ENCODE measurements at regions not wholly inside any gene's neighbourhood (a gene's known extent, or its start where the extent isn't known, plus 50 kb on each side); places are given as distances from the start of the nearest gene placed in this dataset.

GRCh38 chrX:125378205-125378604, 58.5 kb downstream of the TEX13C start:
- Histone ChIP-seq H3K27me3 (ENCODE audit: control insufficient read depth, insufficient read depth, low read length) (no peaks in the 10 kb centered on the region), H3K9me3 (ENCODE audit: control insufficient read depth, insufficient read depth, low read length) (no peaks in the 10 kb centered on the region), H3K4me3 (ENCODE audit: low read depth, low read length) (no peak overlapping the region), H3K36me3 (ENCODE audit: control insufficient read depth, insufficient read depth, low read length) (no peaks in the 10 kb centered on the region), H3K4me1 (ENCODE audit: control insufficient read depth, insufficient read depth, low read length) (no peaks in the 10 kb centered on the region), H3K27ac (ENCODE audit: low read depth, low read length) (no peak overlapping the region)
- no CpG with 5 or more reads among the region's 4 CpGs for WGBS (ENCODE audit: insufficient coverage)
- peak in 2 of 6 donors; percentile 2 to 18 for DNase-seq (ENCODE audit: low read depth in 4 of 6, low spot score in 6 of 6)

GRCh38 chrX:125378770-125379169, 59.1 kb downstream of the TEX13C start:
- Histone ChIP-seq H3K27me3 (ENCODE audit: control insufficient read depth, insufficient read depth, low read length) (no peaks in the 10 kb centered on the region), H3K27ac (ENCODE audit: low read depth, low read length) (no peak overlapping the region), H3K4me3 (ENCODE audit: low read depth, low read length) (no peak overlapping the region), H3K36me3 (ENCODE audit: control insufficient read depth, insufficient read depth, low read length) (no peaks in the 10 kb centered on the region), H3K4me1 (ENCODE audit: control insufficient read depth, insufficient read depth, low read length) (no peaks in the 10 kb centered on the region), H3K9me3 (ENCODE audit: control insufficient read depth, insufficient read depth, low read length) (no peaks in the 10 kb centered on the region)
- DNase-seq (ENCODE audit: low read depth in 4 of 6, low spot score in 6 of 6): peak in 1 of 6 donors; percentile 56
- 80% methylated on average over 1 of the region's 3 CpGs for WGBS (ENCODE audit: insufficient coverage)

- Histone ChIP-seq H3K36me3 (ENCODE audit: control insufficient read depth, insufficient read depth, low read length) (no peaks in the 10 kb centered on the region), H3K4me3 (ENCODE audit: low read depth, low read length) (no peak overlapping the region), H3K27ac (ENCODE audit: low read depth, low read length) (no peak overlapping the region), H3K27me3 (ENCODE audit: control insufficient read depth, insufficient read depth, low read length) (no peaks in the 10 kb centered on the region), H3K4me1 (ENCODE audit: control insufficient read depth, insufficient read depth, low read length) (no peaks in the 10 kb centered on the region), H3K9me3 (ENCODE audit: control insufficient read depth, insufficient read depth, low read length) (no peaks in the 10 kb centered on the region)
- no peak for DNase-seq (ENCODE audit: low read depth in 4 of 6, low spot score in 6 of 6)
- WGBS (ENCODE audit: insufficient coverage): 100% methylated on average over 1 of the region's 4 CpGs
Observed at GRCh38 chrX:125382148-125382628, 62.5 kb downstream of the TEX13C start.

- H3K9me3 ChIP-seq (ENCODE audit: control insufficient read depth, insufficient read depth, low read length): no peaks in the 10 kb centered on the region
- no peaks in the 10 kb centered on the region for H3K4me1 ChIP-seq (ENCODE audit: control insufficient read depth, insufficient read depth, low read length)
- H3K27me3 ChIP-seq (ENCODE audit: control insufficient read depth, insufficient read depth, low read length): no peaks in the 10 kb centered on the region
- no CpG with 5 or more reads among the region's 3 CpGs for WGBS (ENCODE audit: insufficient coverage)
- no peak for DNase-seq (ENCODE audit: low read depth in 4 of 6, low spot score in 6 of 6)
- no peak overlapping the region for H3K4me3 ChIP-seq (ENCODE audit: low read depth, low read length)
- no peaks in the 10 kb centered on the region for H3K36me3 ChIP-seq (ENCODE audit: control insufficient read depth, insufficient read depth, low read length)
- H3K27ac ChIP-seq (ENCODE audit: low read depth, low read length): no peak overlapping the region
Observed at GRCh38 chrX:125382889-125383288, 63.2 kb downstream of the TEX13C start.

- Histone ChIP-seq H3K36me3 (ENCODE audit: control insufficient read depth, insufficient read depth, low read length) (no peaks in the 10 kb centered on the region), H3K4me3 (ENCODE audit: low read depth, low read length) (no peak overlapping the region), H3K27ac (ENCODE audit: low read depth, low read length) (no peak overlapping the region), H3K27me3 (ENCODE audit: control insufficient read depth, insufficient read depth, low read length) (no peaks in the 10 kb centered on the region), H3K9me3 (ENCODE audit: control insufficient read depth, insufficient read depth, low read length) (no peaks in the 10 kb centered on the region), H3K4me1 (ENCODE audit: control insufficient read depth, insufficient read depth, low read length) (no peaks in the 10 kb centered on the region)
- WGBS (ENCODE audit: insufficient coverage): no CpG with 5 or more reads among the region's 1 CpG
- peak in 1 of 6 donors; percentile 29 for DNase-seq (ENCODE audit: low read depth in 4 of 6, low spot score in 6 of 6)
Observed at GRCh38 chrX:125384867-125385266, 65.2 kb downstream of the TEX13C start.

- Histone ChIP-seq H3K9me3 (ENCODE audit: control insufficient read depth, insufficient read depth, low read length) (no peaks in the 10 kb centered on the region), H3K27me3 (ENCODE audit: control insufficient read depth, insufficient read depth, low read length) (no peaks in the 10 kb centered on the region), H3K27ac (ENCODE audit: low read depth, low read length) (no peak overlapping the region), H3K36me3 (ENCODE audit: control insufficient read depth, insufficient read depth, low read length) (no peaks in the 10 kb centered on the region), H3K4me3 (ENCODE audit: low read depth, low read length) (no peak overlapping the region), H3K4me1 (ENCODE audit: control insufficient read depth, insufficient read depth, low read length) (no peaks in the 10 kb centered on the region)
- DNase-seq (ENCODE audit: low read depth in 4 of 6, low spot score in 6 of 6): no peak
- 80% methylated on average over 6 of the region's 7 CpGs for WGBS (ENCODE audit: insufficient coverage)
Observed at GRCh38 chrX:125387945-125388344, 68.3 kb downstream of the TEX13C start.

- no peaks in the 10 kb centered on the region for H3K4me1 ChIP-seq (ENCODE audit: control insufficient read depth, insufficient read depth, low read length)
- 83% methylated on average over 3 of the region's 4 CpGs for WGBS (ENCODE audit: insufficient coverage)
- no peak overlapping the region for H3K4me3 ChIP-seq (ENCODE audit: low read depth, low read length)
- no peaks in the 10 kb centered on the region for H3K27me3 ChIP-seq (ENCODE audit: control insufficient read depth, insufficient read depth, low read length)
- no peaks in the 10 kb centered on the region for H3K9me3 ChIP-seq (ENCODE audit: control insufficient read depth, insufficient read depth, low read length)
- no peaks in the 10 kb centered on the region for H3K36me3 ChIP-seq (ENCODE audit: control insufficient read depth, insufficient read depth, low read length)
- no peak for DNase-seq (ENCODE audit: low read depth in 4 of 6, low spot score in 6 of 6)
- H3K27ac ChIP-seq (ENCODE audit: low read depth, low read length): no peak overlapping the region
Observed at GRCh38 chrX:125394449-125394848, 74.8 kb downstream of the TEX13C start.

GRCh38 chrX:125395626-125396025, 76.0 kb downstream of the TEX13C start:
- no peak for DNase-seq (ENCODE audit: low read depth in 4 of 6, low spot score in 6 of 6)
- H3K4me3 ChIP-seq (ENCODE audit: low read depth, low read length): no peak overlapping the region

GRCh38 chrX:125398959-125399440, 79.3 kb downstream of the TEX13C start:
- Histone ChIP-seq H3K9me3 (ENCODE audit: control insufficient read depth, insufficient read depth, low read length) (no peaks in the 10 kb centered on the region), H3K27ac (ENCODE audit: low read depth, low read length) (no peak overlapping the region), H3K4me3 (ENCODE audit: low read depth, low read length) (no peak overlapping the region), H3K27me3 (ENCODE audit: control insufficient read depth, insufficient read depth, low read length) (no peaks in the 10 kb centered on the region), H3K4me1 (ENCODE audit: control insufficient read depth, insufficient read depth, low read length) (no peaks in the 10 kb centered on the region), H3K36me3 (ENCODE audit: control insufficient read depth, insufficient read depth, low read length) (no peaks in the 10 kb centered on the region)
- 92% methylated on average over 1 of the region's 1 CpG for WGBS (ENCODE audit: insufficient coverage)
- no peak for DNase-seq (ENCODE audit: low read depth in 4 of 6, low spot score in 6 of 6)

More at GRCh38 chrX:125395626-125396025, 76.0 kb downstream of the TEX13C start:
- Histone ChIP-seq H3K36me3 (ENCODE audit: control insufficient read depth, insufficient read depth, low read length) (no peaks in the 10 kb centered on the region), H3K4me1 (ENCODE audit: control insufficient read depth, insufficient read depth, low read length) (no peaks in the 10 kb centered on the region), H3K27me3 (ENCODE audit: control insufficient read depth, insufficient read depth, low read length) (no peaks in the 10 kb centered on the region), H3K27ac (ENCODE audit: low read depth, low read length) (no peak overlapping the region), H3K9me3 (ENCODE audit: control insufficient read depth, insufficient read depth, low read length) (no peaks in the 10 kb centered on the region)

- DNase-seq (ENCODE audit: low read depth in 4 of 6, low spot score in 6 of 6): no peak
- H3K27me3 ChIP-seq (ENCODE audit: control insufficient read depth, insufficient read depth, low read length): no peaks in the 10 kb centered on the region
- H3K36me3 ChIP-seq (ENCODE audit: control insufficient read depth, insufficient read depth, low read length): no peaks in the 10 kb centered on the region
- WGBS (ENCODE audit: insufficient coverage): 80% methylated on average over 1 of the region's 2 CpGs
- no peaks in the 10 kb centered on the region for H3K9me3 ChIP-seq (ENCODE audit: control insufficient read depth, insufficient read depth, low read length)
- no peaks in the 10 kb centered on the region for H3K4me1 ChIP-seq (ENCODE audit: control insufficient read depth, insufficient read depth, low read length)
- H3K27ac ChIP-seq (ENCODE audit: low read depth, low read length): no peak overlapping the region
- H3K4me3 ChIP-seq (ENCODE audit: low read depth, low read length): no peak overlapping the region
Observed at GRCh38 chrX:125402807-125403206, 83.1 kb downstream of the TEX13C start.
